ENCODE measurements at regions not wholly inside any gene's neighbourhood (a gene's known extent, or its start where the extent isn't known, plus 50 kb on each side); places are given as distances from the start of the nearest gene placed in this dataset.

GRCh38 chr7:142590077-142590476 is 159.2 kb upstream of the PRSS1 start:
- Histone ChIP-seq H3K4me1 (no peaks in the 10 kb centered on the region), H3K9me3 (no peaks in the 10 kb centered on the region), H3K27me3 (no peaks in the 10 kb centered on the region), H3K4me3 (no peak overlapping the region), H3K36me3 (no peaks in the 10 kb centered on the region), H3K27ac (no peak overlapping the region), H3K9ac (ENCODE audit: low read depth in 2 of 2, low read length in 2 of 2) (no peak overlapping the region)
- intact Hi-C loops (cut with DNase I) = no loop called here
- no peak for DNase-seq
- no peak for TF ChIP-seq CTCF (IDR thresholded peaks at IDR 0.05)

- Histone ChIP-seq H3K27me3 (no peaks in the 10 kb centered on the region), H3K36me3 (no peaks in the 10 kb centered on the region), H3K9ac (ENCODE audit: low read depth in 2 of 2, low read length in 2 of 2) (no peak overlapping the region), H3K9me3 (no peaks in the 10 kb centered on the region), H3K27ac (no peak overlapping the region), H3K4me3 (no peak overlapping the region), H3K4me1 (no peaks in the 10 kb centered on the region)
- intact Hi-C loops (cut with DNase I) = no loop called here
- TF ChIP-seq CTCF (IDR thresholded peaks at IDR 0.05) = peak; percentile 46
- peak; percentile 23 for DNase-seq
These were observed 161.6 kb upstream of the PRSS1 start for GRCh38 chr7:142587578-142588191.

- intact Hi-C loops (cut with DNase I) = no loop called here
- no peaks in the 10 kb centered on the region for H3K27me3 ChIP-seq
- no peaks in the 10 kb centered on the region for H3K4me1 ChIP-seq
- H3K36me3 ChIP-seq = no peaks in the 10 kb centered on the region
- DNase-seq = no peak
- no peak overlapping the region for H3K4me3 ChIP-seq
- no peak overlapping the region for H3K9ac ChIP-seq (ENCODE audit: low read depth in 2 of 2, low read length in 2 of 2)
- no peaks in the 10 kb centered on the region for H3K9me3 ChIP-seq
- H3K27ac ChIP-seq = no peak overlapping the region
- no peak for TF ChIP-seq CTCF (IDR thresholded peaks at IDR 0.05)
These were observed 162.7 kb upstream of the PRSS1 start for GRCh38 chr7:142586611-142587010.

- H3K4me1 ChIP-seq = no peaks in the 10 kb centered on the region
- TF ChIP-seq CTCF (IDR thresholded peaks at IDR 0.05) = no peak
- intact Hi-C loops (cut with DNase I) = no loop called here
These were observed 163.8 kb upstream of the PRSS1 start for GRCh38 chr7:142585425-142585824.

GRCh38 chr7:142584765-142585164 is 164.5 kb upstream of the PRSS1 start:
- H3K4me1 ChIP-seq = no peaks in the 10 kb centered on the region
- H3K27ac ChIP-seq = no peak overlapping the region
- intact Hi-C loops (cut with DNase I) = no loop called here
- no peak overlapping the region for H3K9ac ChIP-seq (ENCODE audit: low read depth in 2 of 2, low read length in 2 of 2)
- no peak overlapping the region for H3K4me3 ChIP-seq
- DNase-seq = no peak
- H3K9me3 ChIP-seq = no peaks in the 10 kb centered on the region
- H3K27me3 ChIP-seq = no peaks in the 10 kb centered on the region
- no peaks in the 10 kb centered on the region for H3K36me3 ChIP-seq
- TF ChIP-seq CTCF (IDR thresholded peaks at IDR 0.05) = no peak

More at GRCh38 chr7:142585425-142585824, 163.8 kb upstream of the PRSS1 start:
- H3K9me3 ChIP-seq = no peaks in the 10 kb centered on the region
- DNase-seq = no peak
- no peak overlapping the region for H3K4me3 ChIP-seq
- H3K36me3 ChIP-seq = no peaks in the 10 kb centered on the region
- H3K27me3 ChIP-seq = no peaks in the 10 kb centered on the region
- H3K27ac ChIP-seq = no peak overlapping the region
- no peak overlapping the region for H3K9ac ChIP-seq (ENCODE audit: low read depth in 2 of 2, low read length in 2 of 2)
